NT2/D1 (cell line): ENCODE measurements at regions not wholly inside any gene's neighbourhood (a gene's known extent, or its start where the extent isn't known, plus 50 kb on each side); places are given as distances from the start of the nearest gene placed in this dataset.

Experiments
- SUZ12 ChIP-seq: IDR thresholded peaks from 2 replicates; pipeline ENCODE4 v1.6.1; 2011; ENCODE audit not compliant: insufficient read length, insufficient read depth; ENCODE audit errors: extremely low read depth
- YY1 ChIP-seq: IDR thresholded peaks from 2 replicates; pipeline ENCODE4 v1.6.1; 2011; ENCODE audit not compliant: insufficient read length, insufficient read depth
- ZNF274 ChIP-seq: IDR thresholded peaks from 2 replicates; pipeline ENCODE4 v1.6.1; 2011; ENCODE audit warnings: mild to moderate bottlenecking, low read depth, low read length

DNA sequence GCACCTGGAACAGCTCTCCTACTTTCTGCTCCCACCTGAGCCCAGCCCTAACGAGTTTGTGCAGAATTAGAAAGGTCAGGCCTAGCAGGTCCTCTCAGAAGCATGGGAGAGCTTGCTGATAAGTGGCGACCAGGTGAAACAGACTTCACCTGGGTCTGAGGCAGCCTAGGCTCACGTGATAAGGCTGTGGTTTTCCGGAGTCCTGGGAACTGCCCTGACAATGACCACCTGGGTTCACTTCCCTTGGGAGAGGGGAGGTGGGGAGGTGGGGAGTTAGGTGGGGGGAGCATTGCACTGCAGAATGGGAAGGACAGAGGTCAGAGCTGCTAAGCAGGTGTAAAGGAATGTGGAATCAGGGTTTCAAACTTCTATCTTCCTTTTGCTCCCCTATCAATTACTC lies 152.9 kb upstream of the MAP1B start:
- TF ChIP-seq YY1 (no peak), SUZ12 (no peak), ZNF274 (no peak)
